ENCODE measurements at regions not wholly inside any gene's neighbourhood (a gene's known extent, or its start where the extent isn't known, plus 50 kb on each side); places are given as distances from the start of the nearest gene placed in this dataset.
A peak's percentile ranks its signal among the peaks of the same experiment; 100 is the strongest.

DNA sequence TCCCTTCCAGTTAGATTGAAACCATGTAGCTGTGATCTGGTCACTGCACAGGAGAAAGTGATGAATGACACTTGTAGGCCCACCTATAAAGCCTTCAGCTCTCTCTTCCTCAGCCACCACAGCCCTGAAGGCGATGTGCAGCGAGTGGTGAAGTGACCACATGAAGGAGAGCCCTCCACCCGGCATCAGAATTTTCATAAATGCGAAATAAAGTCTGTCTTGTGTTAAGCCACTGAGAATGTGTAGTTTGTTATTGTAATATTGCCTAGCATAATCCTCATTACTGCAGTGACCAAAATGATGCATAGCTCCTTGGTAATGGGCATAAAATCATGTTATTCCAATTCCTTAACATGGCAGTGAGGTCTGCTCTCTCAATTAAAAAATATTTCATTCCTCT lies 122.1 kb upstream of the LYPLAL1 start:
- TF ChIP-seq, protein P1, sequence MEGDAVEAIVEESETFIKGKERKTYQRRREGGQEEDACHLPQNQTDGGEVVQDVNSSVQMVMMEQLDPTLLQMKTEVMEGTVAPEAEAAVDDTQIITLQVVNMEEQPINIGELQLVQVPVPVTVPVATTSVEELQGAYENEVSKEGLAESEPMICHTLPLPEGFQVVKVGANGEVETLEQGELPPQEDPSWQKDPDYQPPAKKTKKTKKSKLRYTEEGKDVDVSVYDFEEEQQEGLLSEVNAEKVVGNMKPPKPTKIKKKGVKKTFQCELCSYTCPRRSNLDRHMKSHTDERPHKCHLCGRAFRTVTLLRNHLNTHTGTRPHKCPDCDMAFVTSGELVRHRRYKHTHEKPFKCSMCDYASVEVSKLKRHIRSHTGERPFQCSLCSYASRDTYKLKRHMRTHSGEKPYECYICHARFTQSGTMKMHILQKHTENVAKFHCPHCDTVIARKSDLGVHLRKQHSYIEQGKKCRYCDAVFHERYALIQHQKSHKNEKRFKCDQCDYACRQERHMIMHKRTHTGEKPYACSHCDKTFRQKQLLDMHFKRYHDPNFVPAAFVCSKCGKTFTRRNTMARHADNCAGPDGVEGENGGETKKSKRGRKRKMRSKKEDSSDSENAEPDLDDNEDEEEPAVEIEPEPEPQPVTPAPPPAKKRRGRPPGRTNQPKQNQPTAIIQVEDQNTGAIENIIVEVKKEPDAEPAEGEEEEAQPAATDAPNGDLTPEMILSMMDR (IDR thresholded peaks at IDR 0.05; ENCODE audit: insufficient read depth, low read length): no peak
- no peak overlapping the region for H3K4me3 ChIP-seq (ENCODE audit: low read depth, low read length)
- DNase-seq (ENCODE audit: low read depth): no peak

- DNase-seq (ENCODE audit: low read depth): no peak
- TF ChIP-seq, protein P1 (IDR thresholded peaks at IDR 0.05; ENCODE audit: insufficient read depth, low read length): no peak
- no peak overlapping the region for H3K4me3 ChIP-seq (ENCODE audit: low read depth, low read length)
Observed at GRCh38 chr1:219058891-219059820, 114.5 kb upstream of the LYPLAL1 start.

DNA sequence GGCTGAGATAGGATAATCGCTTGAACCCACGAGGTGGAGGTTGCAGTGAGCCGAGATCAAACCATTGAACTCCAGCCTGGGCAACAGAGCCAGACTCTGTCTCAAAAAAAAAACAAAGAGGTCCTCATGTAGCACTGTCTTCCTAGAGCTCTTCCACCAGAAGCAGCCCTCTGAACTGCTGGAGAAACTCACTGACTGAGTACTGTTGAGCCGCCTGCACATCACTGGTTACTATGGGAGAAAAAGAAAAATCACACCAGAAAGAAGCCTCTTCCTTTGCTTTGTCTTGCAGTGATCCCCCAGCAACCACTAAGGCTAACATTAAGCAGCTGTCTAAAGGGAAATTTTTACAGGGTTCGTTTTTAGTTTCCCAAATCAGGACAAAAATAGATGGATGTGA lies 112.9 kb upstream of the LYPLAL1 start:
- TF ChIP-seq, protein P1 (IDR thresholded peaks at IDR 0.05; ENCODE audit: insufficient read depth, low read length): no peak
- no peak for DNase-seq (ENCODE audit: low read depth)
- H3K4me3 ChIP-seq (ENCODE audit: low read depth, low read length): no peak overlapping the region

DNA sequence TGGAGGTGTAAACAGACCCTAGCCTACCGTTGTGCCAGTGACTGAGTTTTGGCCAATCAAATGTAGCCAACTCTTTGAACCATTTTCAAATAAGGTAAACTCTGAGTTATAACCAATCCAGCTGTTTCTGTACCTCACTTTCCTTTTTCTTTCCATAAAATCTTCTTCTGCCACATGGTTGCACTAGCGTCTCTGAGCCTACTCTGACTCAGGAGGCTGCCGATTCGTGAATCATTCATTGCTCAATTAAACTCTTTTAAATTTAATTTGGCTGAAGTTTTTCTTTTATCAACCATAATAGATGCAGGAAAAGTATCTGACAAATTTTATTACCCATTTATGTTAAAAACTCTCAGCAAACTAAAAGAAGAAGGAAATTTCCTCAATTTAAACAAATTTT lies 111.5 kb upstream of the LYPLAL1 start:
- DNase-seq (ENCODE audit: low read depth): peak; percentile 45

DNA sequence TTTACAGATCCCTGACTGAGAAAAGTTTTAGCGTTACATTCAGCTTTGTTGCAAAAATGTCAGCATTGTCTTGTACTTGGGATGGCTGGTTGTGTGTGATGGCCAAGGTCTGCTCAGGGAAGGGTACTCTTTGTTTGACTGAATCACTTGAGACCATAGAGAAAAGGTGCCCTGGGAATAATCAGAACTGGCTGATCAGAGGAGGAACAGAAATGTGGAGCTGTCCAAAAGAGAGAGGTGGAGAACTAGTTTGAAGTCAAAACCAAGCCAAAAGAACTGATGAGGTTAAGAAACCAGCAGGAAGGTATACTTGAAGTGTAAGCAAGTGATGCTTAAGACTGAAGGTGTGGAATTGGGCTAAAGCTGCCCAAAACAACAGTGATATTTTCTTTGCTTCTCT lies 107.6 kb upstream of the LYPLAL1 start:
- DNase-seq (ENCODE audit: low read depth): no peak
- TF ChIP-seq, protein P1 (IDR thresholded peaks at IDR 0.05; ENCODE audit: insufficient read depth, low read length): no peak
- H3K4me3 ChIP-seq (ENCODE audit: low read depth, low read length): no peak overlapping the region

More for the DNA sequence above, 111.5 kb upstream of the LYPLAL1 start:
- TF ChIP-seq, protein P1 (IDR thresholded peaks at IDR 0.05; ENCODE audit: insufficient read depth, low read length): no peak
- H3K4me3 ChIP-seq (ENCODE audit: low read depth, low read length): no peak overlapping the region

DNA sequence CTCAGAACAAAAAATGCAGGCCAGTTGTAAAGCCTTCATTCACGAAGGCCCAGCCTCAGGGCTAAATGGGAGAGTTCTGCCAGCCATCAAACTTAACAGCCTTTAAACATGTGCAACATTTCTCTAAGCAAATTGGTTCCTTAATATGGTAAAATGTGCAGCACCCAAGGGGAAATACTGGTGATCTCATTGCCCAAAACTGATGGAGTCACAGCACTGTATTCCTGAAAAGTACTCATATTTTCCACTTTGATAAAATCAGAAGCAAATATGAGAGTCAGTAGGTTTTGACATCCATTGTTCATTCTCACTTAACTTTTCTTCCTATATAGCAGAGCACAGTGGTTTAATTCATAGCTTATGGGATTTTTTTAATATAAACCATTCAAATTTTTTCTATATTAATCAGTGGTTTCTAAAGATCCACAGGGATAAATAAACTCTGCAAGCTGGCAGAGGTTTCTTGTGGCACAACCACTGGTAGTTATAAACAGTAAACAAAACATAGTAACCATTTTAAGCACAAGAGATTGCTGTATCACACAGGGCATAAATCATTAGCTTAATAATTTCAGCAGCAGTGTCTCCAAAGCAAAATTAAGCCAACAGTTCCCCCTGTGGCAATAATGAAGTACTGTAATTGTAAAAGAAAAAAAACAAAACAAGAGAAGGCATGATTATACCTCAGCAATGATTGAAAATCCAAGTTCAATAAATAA lies 106.9 kb upstream of the LYPLAL1 start:
- DNase-seq (ENCODE audit: low read depth): peak; percentile 76
- TF ChIP-seq, protein P1 (IDR thresholded peaks at IDR 0.05; ENCODE audit: insufficient read depth, low read length): peak; percentile 49
- H3K4me3 ChIP-seq (ENCODE audit: low read depth, low read length): no peak overlapping the region

Measured in fibroblast of the aortic adventitia (primary cell).